GM21825 (cell line): ENCODE measurements at regions not wholly inside any gene's neighbourhood (a gene's known extent, or its start where the extent isn't known, plus 50 kb on each side); places are given as distances from the start of the nearest gene placed in this dataset.

ENCODE experiments used
- ATAC-seq: cut with Tn5 transposase; IDR thresholded peaks from one replicate; pipeline ENCODE4 v1.9.1; 2021; ENCODE audit warnings: mild to moderate bottlenecking, moderate library complexity; ENCODE audit not compliant: unreplicated experiment

- ATAC-seq: no peak
Measured at GRCh38 chr21:39029900-39030884, 153.1 kb downstream of the PSMG1 start.

- ATAC-seq: no peak
Measured at GRCh38 chr21:39029086-39029755, 154.0 kb downstream of the PSMG1 start.

DNA sequence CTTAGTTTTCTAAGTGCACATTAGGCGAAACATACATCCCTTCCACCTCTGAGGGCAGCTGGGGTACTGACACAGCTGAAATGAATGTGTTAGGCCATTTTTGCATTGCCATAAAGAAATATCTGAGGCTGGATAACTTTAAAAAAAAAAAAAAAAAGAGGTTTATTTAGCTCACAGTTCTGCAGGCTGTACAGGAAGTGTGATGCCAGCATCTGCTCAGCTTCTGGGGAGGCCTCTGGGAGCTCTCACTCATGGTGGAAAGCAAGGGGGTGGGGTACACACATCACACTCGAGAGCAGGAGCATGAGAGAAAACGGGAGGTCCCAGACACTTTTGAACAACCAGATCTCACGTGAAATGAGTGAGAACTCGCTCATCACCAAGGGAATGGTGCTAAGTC, 158.1 kb downstream of the PSMG1 start:
- no peak for ATAC-seq

GRCh38 chr21:39024538-39024937, 158.7 kb downstream of the PSMG1 start:
- ATAC-seq: no peak

DNA sequence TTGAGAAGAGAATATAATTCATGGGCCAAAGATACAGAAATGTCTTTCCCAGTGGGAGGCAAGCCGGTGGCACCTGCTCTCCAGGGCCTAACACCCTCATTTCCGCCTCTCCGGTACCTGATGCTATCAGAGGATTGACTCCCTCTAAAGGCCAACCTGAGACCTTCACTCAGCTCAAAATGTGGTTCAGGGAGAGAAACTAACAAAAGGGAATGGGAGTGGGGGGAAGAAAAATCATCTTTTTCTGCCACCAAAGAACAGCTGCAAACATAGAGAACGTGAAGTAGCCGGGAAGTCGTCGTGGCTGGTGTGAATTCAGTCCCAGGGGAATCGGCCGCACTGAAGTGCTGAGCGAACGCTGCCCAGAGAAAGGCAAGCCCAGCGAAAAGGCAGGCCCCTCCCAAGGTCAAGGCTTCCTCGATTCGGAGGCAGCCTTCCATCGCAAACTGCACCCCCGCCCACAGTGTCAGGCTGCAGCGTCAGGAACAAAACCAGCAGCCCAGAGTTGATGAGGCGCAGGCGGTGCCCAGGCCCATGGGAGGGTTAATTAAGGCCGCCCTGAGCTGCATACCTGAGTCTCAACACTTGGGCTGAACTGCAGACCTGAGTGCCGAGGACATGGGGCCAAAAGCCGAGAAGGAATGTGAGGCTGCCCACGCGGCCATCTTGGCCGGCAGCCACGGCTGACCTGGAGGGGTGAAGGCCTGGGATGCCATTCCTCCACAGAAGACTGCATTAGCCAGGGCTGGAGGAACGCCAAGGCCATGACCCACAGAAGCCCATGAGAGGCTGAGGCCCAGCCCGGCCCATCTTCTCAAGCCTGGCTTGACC, 160.2 kb downstream of the PSMG1 start:
- ATAC-seq: no peak

- no peak for ATAC-seq
Measured at GRCh38 chr21:39022466-39022862, 160.8 kb downstream of the PSMG1 start.

- ATAC-seq: no peak
Measured at GRCh38 chr21:39022035-39022434, 161.2 kb downstream of the PSMG1 start.

GRCh38 chr21:39021478-39021832, 161.8 kb downstream of the PSMG1 start:
- no peak for ATAC-seq

DNA sequence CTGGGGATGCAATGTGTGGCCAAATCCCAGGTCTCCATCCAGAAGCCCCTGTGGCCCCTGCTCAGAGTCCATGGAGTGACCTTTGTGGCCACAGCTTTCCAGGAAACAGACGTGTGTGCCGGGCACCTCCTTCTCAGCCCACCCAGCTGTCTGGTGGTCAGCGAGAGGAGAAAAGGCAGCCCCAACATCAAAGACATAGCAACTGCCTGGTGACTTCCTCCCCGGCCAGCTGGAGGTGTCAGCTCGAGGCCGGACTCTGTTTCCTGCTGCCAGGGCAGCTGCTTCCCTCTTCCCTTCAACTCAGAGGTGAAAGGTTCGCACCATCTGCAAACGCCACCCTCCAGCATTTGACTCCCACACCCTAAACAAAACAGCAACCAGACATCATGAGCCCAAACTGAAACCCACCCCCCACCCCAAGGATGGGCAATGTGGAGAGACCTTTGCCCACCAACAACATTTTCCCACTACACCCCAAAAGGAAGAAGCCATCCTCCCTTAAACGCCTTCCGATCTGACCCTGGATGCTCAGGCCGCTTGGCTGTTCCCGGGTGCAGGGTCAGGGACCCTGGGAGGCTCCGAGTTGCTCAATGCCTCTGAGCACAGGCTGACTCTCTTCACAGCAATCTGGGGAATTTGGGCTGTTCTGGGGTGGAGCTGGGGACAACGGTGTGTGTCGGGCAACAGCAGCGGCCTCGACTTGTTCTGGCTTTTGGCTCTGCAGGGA, 162.3 kb downstream of the PSMG1 start:
- no peak for ATAC-seq

GRCh38 chr21:39018730-39019129, 164.5 kb downstream of the PSMG1 start:
- no peak for ATAC-seq

DNA sequence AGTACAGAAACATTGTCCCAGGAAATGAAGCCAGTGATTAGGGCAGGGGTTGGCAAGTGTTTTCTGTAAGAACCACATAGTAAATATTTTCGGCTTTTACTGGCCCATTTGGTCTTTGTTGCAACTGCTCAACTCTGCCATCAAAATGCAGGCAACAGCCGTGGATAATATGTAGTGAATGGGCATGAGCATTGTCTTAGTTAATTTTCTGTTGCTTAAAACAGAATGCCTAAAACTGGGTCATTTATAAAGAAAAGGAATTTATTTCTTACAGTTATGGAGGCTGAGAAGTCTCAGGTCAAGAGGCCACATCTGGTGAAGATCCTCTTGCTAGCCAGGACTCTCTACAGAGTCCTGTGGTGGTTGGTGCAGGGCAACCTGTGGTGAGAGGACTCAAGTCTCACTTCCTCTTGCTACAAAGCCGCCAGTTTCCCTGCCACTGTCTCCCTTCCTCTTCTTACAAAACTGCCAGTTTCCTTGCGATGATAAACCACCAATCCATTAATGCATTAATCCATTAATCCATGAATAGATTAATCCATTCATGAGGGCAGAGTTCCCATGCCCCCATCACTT, 166.4 kb downstream of the PSMG1 start:
- peak; percentile 95 for ATAC-seq

- no peak for ATAC-seq
Measured at GRCh38 chr21:39014747-39015146, 168.5 kb downstream of the PSMG1 start.

- ATAC-seq: no peak
Measured at GRCh38 chr21:39012326-39013230, 170.7 kb downstream of the PSMG1 start.

DNA sequence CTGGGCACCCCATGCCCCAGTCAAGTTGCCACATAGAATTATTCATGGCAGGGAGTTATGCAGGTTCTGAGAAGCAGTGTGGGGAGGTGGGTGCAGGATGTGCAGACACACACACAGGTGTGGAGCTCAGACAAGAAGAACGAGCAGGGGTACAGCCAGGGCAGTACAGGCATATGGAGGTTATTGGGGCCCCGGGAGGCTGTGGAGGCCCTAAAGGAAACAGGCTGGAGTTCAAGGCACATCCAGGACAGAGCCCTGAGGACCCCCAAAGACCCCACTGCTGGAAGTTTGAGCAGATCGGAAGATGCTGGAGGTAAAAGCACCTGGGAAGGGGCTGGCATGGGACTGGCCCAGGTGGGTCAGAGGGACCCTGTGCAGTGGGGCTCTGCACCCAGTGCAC, 171.3 kb downstream of the PSMG1 start:
- no peak for ATAC-seq

DNA sequence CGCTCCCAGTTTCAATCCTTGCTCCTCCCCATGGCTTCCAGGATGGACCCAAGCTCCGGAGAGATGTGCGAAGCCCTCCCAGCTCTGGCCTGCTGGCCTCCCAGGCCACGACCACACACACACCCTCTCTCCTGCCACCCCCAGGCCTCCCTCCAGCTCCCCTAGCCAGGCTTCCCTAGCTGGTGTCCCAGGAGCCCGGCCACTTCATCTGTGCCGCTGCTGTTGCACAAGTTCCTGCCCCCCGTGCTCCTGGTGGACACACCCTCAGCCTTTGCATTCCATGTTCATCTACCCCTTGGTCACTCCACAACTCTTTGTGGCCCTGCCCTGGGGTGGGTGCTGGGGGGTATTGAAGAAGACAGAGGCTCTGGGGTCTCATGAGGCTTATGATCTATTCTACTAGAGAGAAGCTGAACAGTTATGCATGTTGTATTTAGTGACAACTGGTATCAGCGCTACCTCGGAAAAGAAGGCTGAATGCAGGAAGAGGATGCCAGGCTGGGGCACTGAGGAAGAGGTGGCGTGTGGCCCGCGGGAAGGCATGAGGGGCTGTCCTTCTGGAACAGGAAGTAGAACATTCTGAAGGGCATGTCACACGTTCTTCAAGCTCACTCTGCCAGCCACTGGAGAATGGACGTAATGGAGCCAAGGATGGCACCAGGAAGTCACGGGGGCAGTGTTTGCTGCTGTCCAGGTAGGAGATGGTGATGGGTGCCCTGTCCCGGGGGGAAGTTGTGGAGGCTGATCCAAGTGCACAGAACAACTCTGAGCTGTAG, 172.4 kb downstream of the PSMG1 start:
- no peak for ATAC-seq

DNA sequence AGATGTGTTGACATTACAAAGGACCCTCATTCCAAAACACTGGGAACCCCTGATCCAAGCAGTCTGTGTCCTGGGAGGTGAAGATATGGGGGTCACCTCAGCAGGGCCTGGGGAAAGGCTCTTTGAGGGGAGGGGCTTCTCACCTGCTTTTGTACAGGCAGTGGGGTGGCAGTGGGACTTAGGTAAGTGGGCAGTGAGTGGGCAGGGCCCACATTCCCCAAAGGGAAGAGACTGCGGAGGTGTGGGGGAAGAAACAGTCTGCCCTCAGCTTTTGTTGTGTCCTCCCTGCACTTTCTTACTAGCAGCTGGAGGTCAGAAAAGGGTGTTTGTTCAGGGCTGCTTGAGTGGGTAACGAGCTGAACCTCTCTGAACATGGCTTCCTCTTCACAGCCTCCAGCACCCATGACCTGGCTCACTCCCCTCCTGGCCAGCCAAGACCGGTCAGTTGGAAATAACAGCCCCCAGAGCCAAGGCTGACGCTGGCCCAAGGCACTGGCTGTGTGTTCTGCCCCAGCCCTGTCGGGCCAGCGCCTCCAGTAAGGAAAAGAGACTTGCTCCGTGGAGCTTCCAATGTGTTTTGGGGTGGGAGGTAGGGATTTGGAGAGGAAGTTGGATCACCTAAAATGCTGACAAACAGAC, 173.5 kb downstream of the PSMG1 start:
- no peak for ATAC-seq

GRCh38 chr21:39007985-39008384, 175.3 kb downstream of the PSMG1 start:
- no peak for ATAC-seq

GRCh38 chr21:39007532-39007931, 175.7 kb downstream of the PSMG1 start:
- no peak for ATAC-seq
